Endodermal cell (in vitro differentiated cells): ENCODE measurements at regions not wholly inside any gene's neighbourhood (a gene's known extent, or its start where the extent isn't known, plus 50 kb on each side); places are given as distances from the start of the nearest gene placed in this dataset.

Experiments
- DNase-seq: peaks from one replicate; pipeline ENCODE4 v3.0.0-alpha.2; 2017
- H3K27ac ChIP-seq: 2 replicates; pipeline ENCODE4 v1.5.1; 2013; ENCODE audit warnings: mild to moderate bottlenecking, low read depth, low read length, moderate library complexity
- H3K27me3 ChIP-seq: 2 replicates; pipeline ENCODE4 v1.6.1; 2013; ENCODE audit warnings: mild to moderate bottlenecking, low read length, moderate library complexity; ENCODE audit not compliant: insufficient read depth, control insufficient read depth, poor library complexity, severe bottlenecking
- H3K36me3 ChIP-seq: 2 replicates; pipeline ENCODE4 v1.7.0; 2013; ENCODE audit warnings: mild to moderate bottlenecking, low read length, moderate library complexity; ENCODE audit not compliant: control insufficient read depth, insufficient read depth
- H3K4me1 ChIP-seq: one replicate; pipeline ENCODE4 v1.7.0; 2013; ENCODE audit warnings: low read length; ENCODE audit not compliant: control insufficient read depth, insufficient read depth
- H3K4me3 ChIP-seq: 2 replicates; pipeline ENCODE4 v1.5.1; 2013; ENCODE audit warnings: mild to moderate bottlenecking, low read length, moderate library complexity
- H3K9ac ChIP-seq: 2 replicates; pipeline ENCODE4 v1.6.1; 2013; ENCODE audit warnings: mild to moderate bottlenecking, low read length, moderate library complexity; ENCODE audit not compliant: poor library complexity, severe bottlenecking; ENCODE audit errors: extremely low read depth
- H3K9me3 ChIP-seq: 2 replicates; pipeline ENCODE4 v1.6.1; 2013; ENCODE audit warnings: mild to moderate bottlenecking, low read length, moderate library complexity; ENCODE audit not compliant: control insufficient read depth
- H3K27ac Mint-ChIP-seq: 2 replicates; pipeline ENCODE4 v1.8.0; 2020; ENCODE audit warnings: mixed read lengths
- H3K27me3 Mint-ChIP-seq: 2 replicates; pipeline ENCODE4 v1.8.0; 2021; ENCODE audit warnings: mild to moderate bottlenecking, mixed read lengths; ENCODE audit not compliant: insufficient read depth
- H3K36me3 Mint-ChIP-seq: 2 replicates; pipeline ENCODE4 v1.8.0; 2020; ENCODE audit warnings: low read depth, mixed read lengths
- H3K4me1 Mint-ChIP-seq: 2 replicates; pipeline ENCODE4 v1.8.0; 2020; ENCODE audit warnings: mixed read lengths
- H3K4me3 Mint-ChIP-seq: 2 replicates; pipeline ENCODE4 v1.8.0; 2020; ENCODE audit warnings: mild to moderate bottlenecking, moderate library complexity, mixed read lengths
- H3K9me3 Mint-ChIP-seq: 2 replicates; pipeline ENCODE4 v1.8.0; 2020; ENCODE audit warnings: mild to moderate bottlenecking, mixed read lengths
- CTCF ChIP-seq: fragments of 200-600 bp; sonication (generic); conservative IDR thresholded peaks from 2 replicates; pipeline ENCODE4 v1.5.0; 2021; ENCODE audit warnings: antibody characterized with exemption, mild to moderate bottlenecking
- WGBS, 2 experiments: methylation state at CpG; one replicate each; pipeline versions ENCODE4 v1.1.5 to v1.1.7; 2013; ENCODE audit warnings: missing lambda C conversion rate in 2 of 2, mixed read lengths in 1 of 2; ENCODE audit not compliant: insufficient coverage in 1 of 2, insufficient read length in 1 of 2; 5-methylcytosine and 5-hydroxymethylcytosine counted together

GRCh38 chr3:94654096-94654495, 591.2 kb downstream of the NSUN3 start:
- no peak overlapping the region for H3K4me3 Mint-ChIP-seq
- Histone ChIP-seq H3K9ac (no peak overlapping the region), H3K9me3 (no peaks in the 10 kb centered on the region), H3K4me1 (no peaks in the 10 kb centered on the region), H3K36me3 (no peaks in the 10 kb centered on the region), H3K4me3 (no peak overlapping the region), H3K27me3 (no peaks in the 10 kb centered on the region), H3K27ac (no peak overlapping the region)
- DNase-seq = no peak
- no peak overlapping the region for H3K27ac Mint-ChIP-seq
- peaks cover 5% of the 10 kb centered on the region for H3K4me1 Mint-ChIP-seq
- no peaks in the 10 kb centered on the region for H3K27me3 Mint-ChIP-seq
- peaks cover 4% of the 10 kb centered on the region for H3K9me3 Mint-ChIP-seq
- TF ChIP-seq CTCF = no peak
- H3K36me3 Mint-ChIP-seq = no peaks in the 10 kb centered on the region
- 94 to 100% methylated on average over 1 to 2 of the region's 2 CpGs for WGBS, 2 experiments

GRCh38 chr3:94665922-94666321, 603.1 kb downstream of the NSUN3 start:
- no peaks in the 10 kb centered on the region for H3K27me3 Mint-ChIP-seq
- Histone ChIP-seq H3K9ac (no peak overlapping the region), H3K4me1 (no peaks in the 10 kb centered on the region), H3K36me3 (no peaks in the 10 kb centered on the region), H3K9me3 (no peaks in the 10 kb centered on the region), H3K27ac (no peak overlapping the region), H3K27me3 (no peaks in the 10 kb centered on the region), H3K4me3 (no peak overlapping the region)
- H3K4me3 Mint-ChIP-seq = no peak overlapping the region
- no peaks in the 10 kb centered on the region for H3K36me3 Mint-ChIP-seq
- H3K9me3 Mint-ChIP-seq = no peaks in the 10 kb centered on the region
- H3K27ac Mint-ChIP-seq = no peak overlapping the region
- H3K4me1 Mint-ChIP-seq = peaks cover 2% of the 10 kb centered on the region
- TF ChIP-seq CTCF = no peak
- no peak for DNase-seq

- no peaks in the 10 kb centered on the region for H3K4me1 ChIP-seq
- no peak for TF ChIP-seq CTCF
- DNase-seq = no peak
- no peak overlapping the region for H3K4me3 Mint-ChIP-seq
- no peaks in the 10 kb centered on the region for H3K9me3 Mint-ChIP-seq
- H3K27me3 ChIP-seq = no peaks in the 10 kb centered on the region
- H3K9ac ChIP-seq = no peak overlapping the region
- H3K27me3 Mint-ChIP-seq = no peaks in the 10 kb centered on the region
- H3K36me3 Mint-ChIP-seq = no peaks in the 10 kb centered on the region
- no peaks in the 10 kb centered on the region for H3K36me3 ChIP-seq
- no peak overlapping the region for H3K27ac ChIP-seq
- H3K27ac Mint-ChIP-seq = no peak overlapping the region
- no peaks in the 10 kb centered on the region for H3K9me3 ChIP-seq
- peaks cover 2% of the 10 kb centered on the region for H3K4me1 Mint-ChIP-seq
- H3K4me3 ChIP-seq = no peak overlapping the region
Measured at GRCh38 chr3:94671078-94671477, 608.2 kb downstream of the NSUN3 start.
